Progenitor cell of endocrine pancreas (in vitro differentiated cells): ENCODE measurements at regions not wholly inside any gene's neighbourhood (a gene's known extent, or its start where the extent isn't known, plus 50 kb on each side); places are given as distances from the start of the nearest gene placed in this dataset.

ENCODE experiments used
- DNase-seq: peaks from one replicate; pipeline ENCODE4 v3.0.0; 2021; ENCODE audit warnings: low spot score; ENCODE audit not compliant: unreplicated experiment
- H3K27ac Mint-ChIP-seq: 2 replicates; pipeline ENCODE4 v1.8.0; 2021; ENCODE audit warnings: mild to moderate bottlenecking, moderate library complexity, mixed read lengths
- H3K27me3 Mint-ChIP-seq: 2 replicates; pipeline ENCODE4 v1.8.0; 2021; ENCODE audit warnings: mixed read lengths
- H3K36me3 Mint-ChIP-seq: 2 replicates; pipeline ENCODE4 v1.8.0; 2022; ENCODE audit warnings: mixed read lengths; ENCODE audit not compliant: insufficient read depth
- H3K4me1 Mint-ChIP-seq: 2 replicates; pipeline ENCODE4 v1.8.0; 2021; ENCODE audit warnings: low read depth, mixed read lengths
- H3K4me3 Mint-ChIP-seq: 2 replicates; pipeline ENCODE4 v1.8.0; 2021; ENCODE audit warnings: low read depth, mild to moderate bottlenecking, moderate library complexity, mixed read lengths
- H3K9me3 Mint-ChIP-seq: 2 replicates; pipeline ENCODE4 v1.8.0; 2021; ENCODE audit warnings: low read depth, mixed read lengths
- TF ChIP-seq, protein P1 (sequence below): fragments of 200-600 bp; sonication (generic); IDR thresholded peaks from one replicate; pipeline ENCODE4 v1.5.0; 2021; ENCODE audit warnings: antibody characterized with exemption, mild to moderate bottlenecking; ENCODE audit not compliant: unreplicated experiment

DNA sequence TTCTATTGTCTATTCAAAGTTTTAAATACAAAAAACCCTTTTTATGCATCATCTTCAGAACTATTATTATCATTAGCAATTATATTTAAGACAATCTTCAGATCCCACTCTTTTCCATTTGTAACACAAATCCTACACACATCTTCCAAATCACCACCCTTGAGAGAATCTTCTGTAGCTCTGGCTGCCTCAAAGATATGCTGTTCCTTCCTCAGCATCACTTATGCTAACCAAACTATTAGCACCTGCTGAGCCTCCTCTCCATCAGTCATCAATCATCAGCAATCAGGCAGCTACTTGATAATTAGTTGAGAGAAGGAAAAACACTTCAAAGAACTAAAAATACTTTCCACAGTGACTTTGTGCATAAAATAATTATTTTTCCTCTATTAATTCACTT is 1082.2 kb downstream of the C4orf33 start:
- H3K27ac Mint-ChIP-seq = no peak overlapping the region
- peaks cover 2% of the 10 kb centered on the region for H3K4me1 Mint-ChIP-seq
- H3K4me3 Mint-ChIP-seq = no peak overlapping the region
- H3K9me3 Mint-ChIP-seq = no peaks in the 10 kb centered on the region
- no peaks in the 10 kb centered on the region for H3K36me3 Mint-ChIP-seq
- TF ChIP-seq, protein P1, sequence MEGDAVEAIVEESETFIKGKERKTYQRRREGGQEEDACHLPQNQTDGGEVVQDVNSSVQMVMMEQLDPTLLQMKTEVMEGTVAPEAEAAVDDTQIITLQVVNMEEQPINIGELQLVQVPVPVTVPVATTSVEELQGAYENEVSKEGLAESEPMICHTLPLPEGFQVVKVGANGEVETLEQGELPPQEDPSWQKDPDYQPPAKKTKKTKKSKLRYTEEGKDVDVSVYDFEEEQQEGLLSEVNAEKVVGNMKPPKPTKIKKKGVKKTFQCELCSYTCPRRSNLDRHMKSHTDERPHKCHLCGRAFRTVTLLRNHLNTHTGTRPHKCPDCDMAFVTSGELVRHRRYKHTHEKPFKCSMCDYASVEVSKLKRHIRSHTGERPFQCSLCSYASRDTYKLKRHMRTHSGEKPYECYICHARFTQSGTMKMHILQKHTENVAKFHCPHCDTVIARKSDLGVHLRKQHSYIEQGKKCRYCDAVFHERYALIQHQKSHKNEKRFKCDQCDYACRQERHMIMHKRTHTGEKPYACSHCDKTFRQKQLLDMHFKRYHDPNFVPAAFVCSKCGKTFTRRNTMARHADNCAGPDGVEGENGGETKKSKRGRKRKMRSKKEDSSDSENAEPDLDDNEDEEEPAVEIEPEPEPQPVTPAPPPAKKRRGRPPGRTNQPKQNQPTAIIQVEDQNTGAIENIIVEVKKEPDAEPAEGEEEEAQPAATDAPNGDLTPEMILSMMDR = no peak
- no peak for DNase-seq
- no peaks in the 10 kb centered on the region for H3K27me3 Mint-ChIP-seq

DNA sequence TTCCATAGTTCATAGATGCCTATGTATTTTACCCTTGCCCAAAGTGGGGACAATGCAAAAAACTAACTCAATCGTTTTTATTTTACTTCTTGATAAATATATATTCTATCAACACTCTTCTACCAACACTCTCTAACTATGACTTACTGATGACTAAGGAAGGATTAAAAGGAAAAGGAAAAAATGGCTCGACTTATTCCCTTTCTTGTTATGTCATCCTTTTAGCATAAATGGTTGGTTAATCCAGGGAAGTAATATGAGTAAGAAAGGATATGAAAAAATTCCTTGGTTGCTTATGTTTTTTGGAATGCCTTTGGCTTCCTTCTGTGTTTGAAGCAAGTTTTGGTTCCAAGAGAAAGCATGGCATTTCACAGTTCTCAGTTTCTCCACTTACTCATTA is 1087.1 kb downstream of the C4orf33 start:
- H3K36me3 Mint-ChIP-seq = no peaks in the 10 kb centered on the region
- H3K9me3 Mint-ChIP-seq = no peaks in the 10 kb centered on the region
- H3K4me1 Mint-ChIP-seq = peaks cover 2% of the 10 kb centered on the region
- no peaks in the 10 kb centered on the region for H3K27me3 Mint-ChIP-seq
- no peak overlapping the region for H3K4me3 Mint-ChIP-seq
- DNase-seq = no peak
- TF ChIP-seq, protein P1 = no peak
- H3K27ac Mint-ChIP-seq = no peak overlapping the region

DNA sequence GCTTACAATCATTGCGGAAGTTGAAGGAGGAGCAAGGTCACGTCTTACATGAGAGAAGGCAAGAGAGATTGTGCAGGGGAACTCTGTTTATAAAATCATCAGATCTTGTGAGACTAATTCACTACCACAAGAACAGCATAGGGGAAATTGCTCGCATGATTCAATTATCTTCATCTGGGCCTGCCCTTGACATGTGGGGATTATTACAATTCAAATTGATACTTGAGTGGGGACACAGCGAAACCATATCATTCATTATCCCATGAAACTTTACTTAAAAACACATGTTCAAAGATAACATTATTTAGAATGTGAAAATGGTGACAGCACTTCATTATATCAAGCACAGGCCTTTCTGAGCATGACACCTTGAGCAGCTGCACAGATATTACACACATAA is 1087.8 kb downstream of the C4orf33 start:
- no peaks in the 10 kb centered on the region for H3K36me3 Mint-ChIP-seq
- no peaks in the 10 kb centered on the region for H3K27me3 Mint-ChIP-seq
- H3K4me3 Mint-ChIP-seq = no peak overlapping the region
- TF ChIP-seq, protein P1 = no peak
- no peak for DNase-seq
- peaks cover under 1% of the 10 kb centered on the region for H3K9me3 Mint-ChIP-seq
- H3K4me1 Mint-ChIP-seq = peaks cover 2% of the 10 kb centered on the region
- no peak overlapping the region for H3K27ac Mint-ChIP-seq

DNA sequence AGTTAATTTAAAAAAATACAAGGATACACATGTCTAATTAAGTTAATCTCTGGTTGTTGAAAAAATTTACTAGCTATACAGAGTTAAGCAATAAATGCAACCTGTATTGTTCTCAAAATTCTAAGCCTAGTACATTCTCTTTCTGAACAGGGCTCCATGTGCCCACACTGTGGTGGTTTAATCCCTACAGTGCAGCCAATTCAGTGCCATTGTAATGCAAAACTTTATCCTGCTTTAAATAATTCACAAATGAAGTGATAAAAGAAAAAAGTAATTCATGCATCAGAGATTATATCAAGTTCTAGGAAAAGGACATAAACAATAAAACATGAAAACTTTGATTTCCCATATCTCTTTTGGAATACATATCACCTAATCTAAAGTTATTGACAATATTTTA is 1089.2 kb downstream of the C4orf33 start:
- TF ChIP-seq, protein P1 = no peak
- H3K4me1 Mint-ChIP-seq = peaks cover 2% of the 10 kb centered on the region
- H3K27ac Mint-ChIP-seq = no peak overlapping the region
- DNase-seq = no peak
- no peaks in the 10 kb centered on the region for H3K27me3 Mint-ChIP-seq
- no peak overlapping the region for H3K4me3 Mint-ChIP-seq
- H3K9me3 Mint-ChIP-seq = peaks cover 3% of the 10 kb centered on the region
- no peaks in the 10 kb centered on the region for H3K36me3 Mint-ChIP-seq

DNA sequence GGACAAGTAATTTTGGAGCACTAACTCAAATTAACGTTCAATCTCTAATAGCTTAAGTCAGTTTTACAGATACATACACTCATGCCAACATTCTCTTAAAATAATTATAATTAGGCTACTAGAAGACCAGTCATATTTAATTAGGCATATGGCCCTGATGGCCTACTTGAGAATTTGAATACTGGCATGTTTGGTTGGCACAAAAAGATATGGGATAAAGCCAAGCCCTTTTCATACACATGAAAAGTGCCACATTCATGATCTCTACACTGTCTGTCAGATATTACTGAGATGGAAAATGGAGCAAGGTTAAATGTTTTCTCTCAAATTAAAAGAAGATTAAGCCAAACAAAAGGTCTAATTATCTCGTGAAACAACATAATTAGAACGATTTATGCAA is 1091.0 kb downstream of the C4orf33 start:
- H3K9me3 Mint-ChIP-seq = peaks cover 7% of the 10 kb centered on the region
- H3K27ac Mint-ChIP-seq = no peak overlapping the region
- TF ChIP-seq, protein P1 = no peak
- DNase-seq = no peak
- no peak overlapping the region for H3K4me3 Mint-ChIP-seq
- H3K36me3 Mint-ChIP-seq = no peaks in the 10 kb centered on the region
- no peaks in the 10 kb centered on the region for H3K27me3 Mint-ChIP-seq
- no peaks in the 10 kb centered on the region for H3K4me1 Mint-ChIP-seq

DNA sequence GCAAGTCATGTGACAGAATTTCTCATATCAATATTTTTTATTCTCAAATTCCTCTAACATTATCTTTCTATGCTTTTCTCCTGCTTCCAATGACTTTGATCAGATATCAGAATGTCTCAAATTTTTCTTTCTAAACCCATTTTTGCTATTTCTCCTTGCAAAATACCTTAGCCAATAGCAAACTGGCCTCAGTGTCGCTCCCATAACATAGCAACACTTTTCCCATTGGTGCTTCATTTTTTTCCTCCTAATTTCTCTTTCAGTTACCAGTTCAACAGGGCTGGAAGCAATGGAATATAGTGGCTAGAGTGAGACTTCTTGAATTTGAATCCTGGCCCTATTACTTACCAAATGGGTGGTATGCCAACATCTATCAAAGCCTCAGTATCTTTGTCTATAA is 1091.6 kb downstream of the C4orf33 start:
- H3K9me3 Mint-ChIP-seq = peaks cover 11% of the 10 kb centered on the region
- no peak for DNase-seq
- H3K36me3 Mint-ChIP-seq = no peaks in the 10 kb centered on the region
- no peak overlapping the region for H3K4me3 Mint-ChIP-seq
- H3K27ac Mint-ChIP-seq = no peak overlapping the region
- H3K4me1 Mint-ChIP-seq = no peaks in the 10 kb centered on the region
- H3K27me3 Mint-ChIP-seq = no peaks in the 10 kb centered on the region
- TF ChIP-seq, protein P1 = no peak
